Inflammatory macrophage (primary cell): ENCODE measurements at regions not wholly inside any gene's neighbourhood (a gene's known extent, or its start where the extent isn't known, plus 50 kb on each side); places are given as distances from the start of the nearest gene placed in this dataset.
A peak's percentile ranks its signal among the peaks of the same experiment; 100 is the strongest.

Experiments used
- DNase-seq, 2 donors: peaks; one replicate each; pipeline ENCODE4 v3.0.0-alpha.2; 2020 to 2022

DNA sequence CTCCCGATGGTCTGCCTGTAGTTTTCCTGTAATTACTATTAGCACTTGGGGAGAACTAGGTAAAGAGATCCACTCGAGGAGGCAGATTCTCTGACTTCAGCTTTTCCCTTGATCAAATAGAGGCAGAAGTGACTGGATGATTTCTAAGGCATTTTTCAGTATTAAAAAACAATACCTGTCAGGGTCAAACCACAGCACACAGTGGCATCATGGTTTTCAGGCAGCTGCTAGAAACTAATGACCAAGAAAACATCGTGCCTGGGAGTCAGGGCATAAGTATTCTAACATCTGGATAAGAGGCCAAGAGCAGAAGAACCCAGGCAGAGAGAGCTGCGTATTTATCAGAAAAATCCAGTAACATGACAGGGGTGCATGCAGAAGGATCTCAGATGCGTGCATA is 419.9 kb downstream of the TUSC7 start:
- no peak for DNase-seq

DNA sequence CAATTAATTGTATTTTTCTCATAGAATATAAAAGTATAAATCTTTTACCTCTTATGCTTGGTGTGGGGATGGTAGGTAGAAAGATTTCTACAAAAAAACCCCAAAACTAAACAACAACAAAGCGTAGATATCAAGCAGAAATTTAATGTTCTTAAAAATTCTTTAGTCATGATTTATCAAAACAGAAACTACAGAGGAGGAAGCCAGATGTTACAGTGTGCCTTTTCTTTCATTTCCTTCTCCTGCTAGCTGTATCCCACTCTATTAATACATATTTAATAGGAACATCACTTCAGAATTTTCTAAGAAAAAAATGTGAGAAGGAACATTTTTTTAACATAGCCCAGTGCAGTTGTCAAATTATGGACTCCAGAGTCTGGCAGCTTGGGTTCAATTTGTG is 420.6 kb downstream of the TUSC7 start:
- peak in 1 of 2 donors; percentile 4 for DNase-seq

DNA sequence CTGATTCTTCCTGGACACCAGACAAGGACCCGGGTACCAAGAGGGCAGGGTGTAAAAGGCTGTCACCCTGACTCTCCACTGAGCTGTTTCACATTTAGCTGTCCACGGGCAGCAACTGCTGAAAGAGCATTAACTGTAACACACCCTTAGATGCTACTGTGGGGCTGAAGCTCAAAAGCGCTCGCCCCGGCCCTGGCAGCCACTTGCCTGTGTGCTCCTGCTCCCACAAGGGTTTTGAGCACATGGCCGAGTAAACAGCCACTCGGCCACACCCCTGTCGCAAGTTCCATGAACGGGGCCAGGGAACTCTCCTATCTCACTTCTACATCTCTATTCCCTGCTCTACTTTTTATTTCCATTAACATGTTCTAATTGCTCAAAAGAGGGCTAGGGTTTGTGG is 421.7 kb downstream of the TUSC7 start:
- no peak for DNase-seq

DNA sequence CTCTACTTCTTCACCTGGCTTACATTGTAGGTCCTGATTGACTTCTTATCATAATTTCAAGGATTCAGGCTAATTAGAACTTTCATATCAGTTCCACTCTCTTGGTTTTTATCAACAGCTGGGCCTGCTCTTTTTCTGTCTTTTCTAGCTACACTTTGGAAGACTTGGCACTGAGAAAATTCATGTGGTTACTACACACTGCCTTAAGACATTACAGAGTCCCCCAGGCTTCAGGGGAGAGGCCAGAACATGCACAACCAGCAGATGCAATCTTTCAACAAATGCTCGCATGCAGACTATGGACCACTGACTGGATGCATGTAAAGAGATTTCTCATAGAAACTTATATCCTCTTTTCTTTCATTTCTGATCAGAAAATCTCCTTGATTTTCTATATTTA is 423.5 kb downstream of the TUSC7 start:
- no peak for DNase-seq

DNA sequence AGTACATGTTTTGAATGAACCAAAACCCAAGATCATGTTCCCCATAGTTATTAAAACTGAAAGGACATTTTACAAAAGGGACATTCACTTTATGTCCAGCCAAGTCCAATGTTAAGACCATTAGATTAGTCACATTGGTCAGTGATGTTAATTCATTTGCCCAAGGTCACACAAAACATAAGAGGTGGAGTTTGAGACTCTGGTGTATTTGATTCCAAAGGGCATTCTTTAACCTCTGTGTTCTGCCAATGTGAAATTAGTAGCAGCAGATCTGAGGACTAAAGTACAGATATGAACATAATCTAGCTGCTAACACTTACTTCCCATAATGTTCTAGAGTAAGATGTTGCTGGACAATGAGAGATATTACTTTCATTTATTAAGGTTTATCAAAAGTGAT is 425.6 kb downstream of the TUSC7 start:
- DNase-seq, result no peak

DNA sequence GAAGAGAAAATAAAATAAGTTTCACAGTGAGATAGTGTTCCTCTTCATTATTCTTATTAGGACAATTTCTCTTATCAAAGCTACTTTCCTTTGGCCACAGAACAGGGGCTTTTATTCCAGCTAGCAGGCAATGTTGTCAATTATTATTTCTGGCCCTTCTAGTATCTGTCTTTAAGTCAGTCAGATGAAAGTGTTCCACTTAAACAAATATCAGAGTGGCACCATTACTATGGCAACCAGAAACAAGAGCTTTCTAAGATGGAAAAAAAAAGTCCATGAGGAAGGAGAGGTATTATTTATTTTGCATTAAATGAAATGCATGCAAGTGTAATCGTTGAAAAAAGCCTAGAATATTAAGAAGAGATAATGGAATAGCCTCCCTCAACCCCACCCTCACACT is 426.4 kb downstream of the TUSC7 start:
- no peak for DNase-seq

DNA sequence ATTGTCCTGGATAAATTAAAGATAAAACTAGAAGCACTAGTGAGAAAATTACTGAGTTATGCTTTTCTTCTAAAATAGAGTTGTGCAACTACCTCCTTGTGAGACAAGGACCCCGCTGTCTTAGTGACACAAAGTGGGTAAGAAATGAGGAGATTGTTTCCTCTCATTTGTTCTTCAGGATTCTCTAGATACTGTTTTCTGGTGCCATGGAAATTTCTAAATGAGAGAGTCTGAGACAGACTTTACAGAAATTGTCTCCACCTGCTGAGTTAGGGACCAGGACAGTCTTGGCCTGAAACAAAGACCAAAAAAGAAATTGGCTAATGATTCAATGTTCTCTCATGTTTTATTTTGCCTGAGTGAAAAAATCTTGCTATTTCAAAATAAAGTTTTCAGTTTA is 427.5 kb downstream of the TUSC7 start:
- no peak for DNase-seq

DNA sequence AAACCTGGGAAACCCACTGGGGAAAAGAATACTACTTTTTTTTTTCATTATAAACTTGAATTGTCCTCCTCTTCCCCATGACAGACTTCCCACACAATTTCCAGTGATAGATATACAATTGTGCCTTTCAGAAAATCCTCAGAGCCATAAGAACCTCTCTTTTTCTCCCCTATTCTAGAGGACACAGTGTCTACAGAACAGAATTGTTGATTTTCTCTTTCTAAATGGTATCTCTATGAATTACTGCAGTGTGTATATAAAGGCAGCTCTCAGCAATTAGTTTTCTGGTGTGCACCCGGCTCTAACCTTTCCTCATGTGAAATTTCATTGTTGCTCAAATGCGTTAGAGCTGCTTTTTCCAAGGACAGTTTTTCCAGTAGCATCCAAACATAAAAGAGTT is 430.1 kb downstream of the TUSC7 start:
- no peak for DNase-seq

DNA sequence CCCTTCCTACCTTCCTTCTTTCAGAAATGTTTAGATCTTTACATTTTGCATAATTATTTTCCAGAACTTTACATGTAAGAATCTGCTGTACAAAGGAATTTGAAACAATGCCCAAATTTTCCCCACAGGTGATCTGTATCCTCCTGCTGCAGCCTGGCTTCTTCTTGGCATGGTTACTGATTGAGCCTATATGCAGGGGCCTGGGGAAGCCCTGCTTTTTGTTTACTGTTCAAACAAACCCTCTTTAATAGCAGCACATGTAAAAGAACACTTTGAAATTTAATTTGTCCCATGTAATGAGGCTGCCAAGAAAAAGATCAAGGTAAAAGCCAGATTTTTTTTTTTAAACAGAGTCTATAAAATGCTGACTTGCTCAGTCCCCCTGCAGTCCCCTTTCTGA is 432.2 kb downstream of the TUSC7 start:
- no peak for DNase-seq

DNA sequence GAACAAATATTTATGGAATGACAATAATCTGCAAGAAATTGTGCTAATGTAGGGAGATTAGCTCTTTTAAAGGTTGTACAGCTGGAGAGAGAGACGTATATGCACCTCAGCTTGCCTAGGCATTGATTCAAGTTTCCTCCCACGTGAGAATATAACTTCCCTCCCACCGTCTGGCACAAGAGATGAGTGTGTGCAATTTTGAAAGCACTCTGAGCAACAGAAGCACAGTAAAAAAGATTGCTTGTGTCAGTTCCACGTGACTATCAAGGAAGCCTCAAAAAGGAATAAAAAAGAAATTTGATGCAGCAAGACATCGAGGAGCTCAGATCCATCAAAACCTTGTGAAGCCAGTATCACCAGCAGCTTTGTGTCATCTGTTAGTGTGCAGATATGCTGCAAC is 435.3 kb downstream of the TUSC7 start:
- DNase-seq, result peak; percentile 26 to 40

DNA sequence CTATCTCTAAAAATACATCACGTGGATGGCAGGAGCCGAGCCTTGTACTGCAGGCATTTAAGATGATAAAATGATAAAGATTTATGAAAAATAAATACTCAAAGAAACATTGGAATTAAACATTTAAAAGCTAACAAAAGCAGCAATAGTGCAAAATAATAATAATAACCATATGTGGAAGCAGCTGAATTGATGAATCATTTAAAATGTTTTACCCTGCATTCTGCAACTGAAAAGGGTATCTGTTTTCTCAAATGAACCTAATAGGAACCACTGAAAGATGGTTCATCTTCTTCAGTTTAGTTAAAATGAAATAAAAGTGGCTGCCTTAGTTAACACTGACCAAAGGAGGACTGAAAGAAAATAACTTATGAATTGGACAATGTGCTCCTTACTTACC is 436.1 kb downstream of the TUSC7 start:
- no peak for DNase-seq

DNA sequence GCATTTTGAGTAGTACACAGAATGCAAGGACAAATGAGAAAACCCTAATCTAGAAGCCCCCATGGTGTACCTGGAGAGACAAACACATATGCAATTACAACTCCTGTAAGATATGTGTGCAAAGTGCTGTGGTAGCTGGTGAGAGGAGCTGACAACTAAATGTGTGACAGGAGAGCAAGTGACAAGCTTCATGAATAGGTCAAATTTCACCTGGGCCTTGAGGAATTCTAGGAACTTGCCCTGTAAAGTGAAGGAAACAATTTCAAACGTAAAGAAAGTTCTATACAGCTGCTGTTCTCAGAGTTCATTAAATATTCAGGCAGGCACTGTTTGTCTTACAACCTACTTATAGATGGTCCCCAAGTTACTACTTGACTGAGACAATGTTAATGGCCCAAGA is 437.0 kb downstream of the TUSC7 start:
- DNase-seq, result no peak

DNA sequence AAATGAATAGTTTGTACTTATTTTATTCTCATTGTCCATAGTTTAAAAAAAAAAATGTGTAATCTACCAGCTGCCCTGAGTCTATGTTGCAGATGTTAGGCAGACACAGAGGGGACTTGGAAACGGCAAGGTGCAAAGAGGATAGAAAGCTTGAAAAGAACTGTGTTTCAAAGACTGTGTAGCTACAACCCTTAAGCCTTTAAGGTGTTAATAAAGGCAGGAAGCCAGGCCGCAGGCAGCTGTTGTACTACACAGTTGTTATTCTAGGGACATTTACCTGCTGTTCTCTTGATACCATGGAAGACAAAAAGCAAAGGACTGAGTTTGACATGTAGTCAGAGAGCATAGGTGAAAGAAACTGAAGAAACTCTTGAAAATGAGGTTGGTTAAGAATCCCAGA is 440.0 kb downstream of the TUSC7 start:
- no peak for DNase-seq

DNA sequence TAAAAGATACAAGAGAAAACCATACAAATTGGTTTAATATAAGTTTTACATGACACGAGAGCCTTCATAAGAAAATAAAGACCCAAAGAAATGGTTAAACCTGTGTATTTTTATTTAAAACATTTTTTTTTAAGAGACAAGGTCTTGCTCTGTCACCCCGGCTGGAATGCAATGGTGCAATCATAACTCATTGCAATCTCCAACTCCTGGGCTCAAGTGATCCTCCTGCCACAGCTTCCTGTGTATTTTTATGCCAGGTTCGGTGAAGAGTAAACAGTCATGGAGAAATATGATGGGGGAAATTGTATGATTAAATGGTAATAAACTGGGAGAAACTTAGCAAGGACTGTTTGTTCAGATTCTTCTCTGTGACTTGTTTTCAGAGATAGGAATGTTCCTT is 441.0 kb downstream of the TUSC7 start:
- DNase-seq, result no peak

DNA sequence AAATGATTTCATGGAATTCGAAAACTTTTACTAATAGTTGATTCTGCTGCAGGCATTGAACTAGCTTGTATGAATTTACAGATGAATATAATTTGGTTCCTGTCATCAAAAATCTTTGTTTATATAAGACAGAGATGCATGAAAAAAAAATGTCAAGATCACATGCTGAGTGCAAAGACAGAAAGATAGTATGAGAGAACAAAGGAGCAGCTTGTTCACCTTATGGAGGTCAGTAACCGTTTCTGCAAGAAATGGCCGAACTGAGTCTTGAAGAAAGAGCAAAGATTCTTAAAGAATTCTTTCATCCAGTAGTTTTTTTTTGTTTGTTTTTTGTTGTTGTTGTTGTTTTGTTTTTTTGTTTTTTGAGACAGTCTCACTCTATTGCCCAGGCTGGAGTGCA is 450.6 kb downstream of the TUSC7 start:
- DNase-seq, result no peak

DNA sequence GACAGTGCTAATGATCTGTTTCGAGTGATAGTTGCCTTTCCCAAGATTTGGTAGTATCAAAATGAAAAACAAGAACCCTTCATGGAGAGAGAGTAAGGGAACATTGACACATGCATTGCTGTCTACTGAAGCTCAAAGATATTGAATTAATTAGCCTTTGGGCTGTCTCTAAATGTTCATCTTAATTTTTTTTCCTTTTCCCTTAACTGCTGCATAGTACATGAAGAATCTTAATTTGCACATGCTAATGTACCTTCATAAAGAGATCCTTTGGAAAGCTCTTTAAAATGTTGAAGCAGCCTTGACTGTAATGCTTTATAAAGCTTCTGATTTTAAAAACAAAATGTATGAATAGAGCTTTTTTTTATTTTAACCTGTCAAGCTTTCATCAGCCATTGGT is 452.2 kb downstream of the TUSC7 start:
- DNase-seq, result no peak

DNA sequence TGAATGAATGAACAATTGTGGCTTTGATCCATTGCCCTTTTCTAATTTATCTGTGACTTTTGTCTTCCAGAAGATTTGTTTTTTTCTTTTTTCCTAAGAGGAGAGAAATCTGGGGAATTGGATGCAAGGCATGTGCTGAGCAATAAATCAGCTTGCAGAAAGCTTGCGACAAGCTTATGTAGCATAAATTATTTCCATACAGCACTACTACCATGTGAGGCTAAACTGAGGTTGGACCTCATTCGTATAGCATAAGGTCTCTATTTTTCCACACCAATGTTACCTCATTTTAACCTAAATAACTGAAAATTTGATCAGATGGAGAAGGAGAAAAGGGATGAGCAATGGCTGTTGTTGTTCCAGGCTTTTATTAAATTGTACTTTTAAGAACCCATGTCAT is 455.6 kb downstream of the TUSC7 start:
- DNase-seq, result no peak

DNA sequence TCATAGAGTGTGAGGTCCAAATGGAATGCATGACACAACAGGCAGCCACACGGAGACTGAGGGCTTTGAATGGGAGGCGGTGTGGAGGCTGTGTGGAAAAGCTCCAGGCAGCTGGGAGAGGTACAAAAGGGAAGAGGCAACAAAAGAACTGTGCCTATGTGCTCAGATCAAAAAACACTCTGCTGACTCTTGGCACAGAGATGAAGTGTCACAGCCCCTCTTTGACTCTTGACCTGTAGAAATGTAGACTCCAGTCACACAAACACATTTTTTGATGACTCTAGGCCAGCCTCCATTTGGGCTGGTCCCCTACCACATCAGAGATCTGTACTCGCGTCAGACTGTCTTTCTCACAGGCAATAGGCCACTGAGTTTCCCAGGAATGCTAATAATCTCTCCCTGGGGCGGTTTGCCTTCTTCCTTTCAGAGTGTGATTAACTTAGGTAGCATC is 456.0 kb downstream of the TUSC7 start:
- DNase-seq, result no peak

DNA sequence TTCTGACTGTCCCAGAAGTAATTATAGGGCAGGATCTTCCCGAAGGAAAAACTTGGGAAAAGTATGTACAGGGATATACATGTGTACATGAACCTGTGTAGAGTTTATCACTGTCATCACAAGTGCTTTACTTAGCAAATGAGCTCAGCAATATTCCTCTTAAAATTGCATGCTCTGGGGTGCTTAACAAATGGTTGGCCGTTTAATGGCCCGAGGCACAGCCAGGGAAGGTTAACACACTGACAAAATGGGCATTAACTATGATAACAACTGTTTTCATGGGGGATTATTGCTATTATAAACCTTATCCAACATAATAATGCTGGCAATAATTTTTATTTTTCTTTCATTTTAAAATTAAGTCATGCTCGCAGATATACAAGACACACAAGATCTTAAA is 459.3 kb downstream of the TUSC7 start:
- DNase-seq, result no peak

DNA sequence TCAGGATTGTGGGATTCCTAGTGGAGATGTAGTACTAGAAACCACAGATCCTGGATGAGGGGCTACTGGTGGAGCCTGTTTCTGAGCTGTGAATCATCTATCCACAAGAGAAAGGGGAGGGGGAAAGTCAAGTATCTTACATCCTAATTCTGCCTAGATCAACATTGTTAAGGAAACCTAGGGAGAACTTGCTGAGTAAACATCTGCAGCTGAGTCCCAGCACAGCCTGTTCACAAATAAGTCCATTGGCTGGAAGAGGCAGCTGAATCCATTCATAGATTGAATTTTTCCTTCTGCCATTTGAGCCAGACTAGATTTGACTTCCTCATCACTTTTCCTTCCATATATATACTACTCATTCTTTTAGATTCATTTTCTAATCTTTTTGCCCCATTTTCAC is 460.5 kb downstream of the TUSC7 start:
- no peak for DNase-seq

DNA sequence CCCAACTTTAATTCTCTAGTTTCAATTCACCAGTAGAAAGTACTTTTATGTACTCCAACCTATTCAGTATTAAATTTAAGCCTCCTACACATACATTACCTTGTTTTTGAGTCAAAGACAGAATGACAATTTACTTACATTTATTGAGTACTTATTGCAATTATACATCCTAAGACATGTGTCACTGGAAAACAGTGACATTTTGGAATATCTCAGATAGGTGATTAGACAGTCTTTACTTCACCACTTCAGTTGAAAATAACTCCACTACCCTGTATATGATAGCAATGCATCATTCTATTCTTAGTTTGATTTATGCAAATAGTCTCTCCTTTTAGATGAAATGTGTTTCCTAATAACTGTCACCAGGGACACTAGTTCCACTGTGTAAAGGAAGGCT is 461.5 kb downstream of the TUSC7 start:
- DNase-seq, result no peak

DNA sequence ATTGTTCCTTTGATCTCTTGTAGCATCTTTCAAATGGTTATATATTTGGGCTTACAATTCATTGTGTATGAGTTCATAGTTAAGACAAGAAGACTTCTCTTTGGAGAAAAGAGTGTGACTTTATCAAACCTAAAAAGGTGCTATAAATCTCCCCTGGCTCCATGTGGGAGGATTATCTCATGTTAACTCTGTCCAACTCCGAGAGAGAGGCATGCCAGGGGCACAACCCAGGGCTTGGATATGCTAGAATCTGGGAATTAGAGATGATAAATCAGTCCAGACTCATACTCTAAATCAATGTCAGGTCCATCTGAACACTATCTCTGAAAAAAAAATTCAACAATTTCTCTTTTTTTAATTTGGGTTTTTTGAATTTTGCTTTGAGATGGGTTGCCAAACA is 462.8 kb downstream of the TUSC7 start:
- no peak for DNase-seq

DNA sequence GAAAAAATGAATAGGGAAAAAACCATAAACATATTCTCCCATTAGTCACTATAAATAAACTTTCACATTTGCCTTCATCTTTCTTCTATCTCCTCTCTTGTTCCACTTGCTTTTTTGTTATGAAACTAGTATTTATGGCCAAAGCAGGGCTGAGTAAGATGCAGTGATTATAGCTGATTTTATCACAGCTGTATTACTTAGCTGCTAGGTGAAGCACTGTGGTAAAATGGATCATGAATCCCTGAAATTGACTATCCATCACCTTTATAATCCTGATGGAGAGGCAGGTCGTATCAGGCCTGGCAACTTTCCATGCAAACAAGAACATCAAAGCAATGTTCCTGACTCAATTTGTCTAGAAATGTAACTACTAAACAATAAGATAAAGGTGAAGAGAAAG is 471.6 kb downstream of the TUSC7 start:
- DNase-seq, result no peak

DNA sequence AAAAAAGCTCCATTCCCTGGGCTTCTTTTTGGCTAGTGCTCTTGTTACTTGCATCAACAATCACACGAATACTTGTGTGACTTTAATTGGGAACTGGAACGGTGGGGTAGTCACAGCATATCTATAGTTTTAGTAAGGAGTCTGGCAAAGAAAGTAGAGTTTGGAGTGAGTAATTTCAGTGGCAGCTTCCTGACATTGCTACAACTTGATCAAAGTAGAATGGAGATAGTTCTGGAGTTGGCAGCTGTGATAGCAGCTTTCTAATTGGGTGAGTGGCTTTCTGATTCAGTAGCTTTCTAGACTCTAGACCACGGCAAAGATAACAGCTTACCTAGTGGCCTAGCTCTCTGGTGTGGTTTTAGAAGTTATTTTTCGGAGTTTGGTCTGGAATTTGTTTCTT is 475.0 kb downstream of the TUSC7 start:
- no peak for DNase-seq

DNA sequence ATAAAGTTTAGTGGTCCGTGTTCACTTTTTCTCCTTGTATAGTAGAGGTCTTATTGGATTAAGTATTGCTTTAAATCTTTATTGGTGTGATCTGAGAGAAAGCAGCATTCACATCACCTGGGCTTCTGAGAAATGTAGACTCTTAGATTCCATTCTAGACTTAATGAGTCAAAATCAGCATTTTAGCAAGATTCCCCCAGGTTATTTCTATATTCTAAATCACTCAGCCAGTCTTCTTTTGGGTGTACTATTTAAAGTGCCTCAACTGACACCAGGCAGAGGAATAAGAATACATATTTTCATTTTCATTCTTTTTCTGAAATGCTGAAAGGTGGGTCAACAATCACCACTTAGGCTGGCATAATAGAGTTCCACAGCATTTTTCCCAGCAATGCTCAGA is 481.7 kb downstream of the TUSC7 start:
- DNase-seq, result no peak

DNA sequence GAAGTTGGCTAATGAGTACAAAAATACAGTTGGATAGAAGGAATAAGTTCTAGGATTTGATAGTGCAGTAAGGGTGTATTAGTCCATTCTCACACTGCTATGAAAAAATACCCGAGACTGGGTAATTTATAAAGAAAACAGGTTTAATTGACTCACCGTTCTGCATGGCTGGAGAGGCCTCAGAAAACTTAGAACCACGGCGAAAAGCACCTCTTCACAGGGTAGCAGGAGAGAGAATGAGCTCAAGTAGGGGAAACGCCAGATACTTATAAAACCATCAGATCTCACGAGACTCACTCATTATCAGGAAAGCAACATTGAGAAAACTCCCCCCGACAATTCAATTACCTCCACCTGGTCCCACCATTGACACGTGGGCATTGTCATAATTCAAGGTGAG is 483.3 kb downstream of the TUSC7 start:
- no peak for DNase-seq
